Suppressor macrophage (primary cell): ENCODE measurements at regions not wholly inside any gene's neighbourhood (a gene's known extent, or its start where the extent isn't known, plus 50 kb on each side); places are given as distances from the start of the nearest gene placed in this dataset.
"Not testable (repeated sequence)": the region's sequence is repeated elsewhere in the genome, so short reads cannot be mapped to it uniquely, and the experiment has no call there.

Experiments used
- DNase-seq, 4 experiments: peaks; one replicate each; pipeline ENCODE4 v3.0.0-alpha.2; 2020 to 2022

DNA sequence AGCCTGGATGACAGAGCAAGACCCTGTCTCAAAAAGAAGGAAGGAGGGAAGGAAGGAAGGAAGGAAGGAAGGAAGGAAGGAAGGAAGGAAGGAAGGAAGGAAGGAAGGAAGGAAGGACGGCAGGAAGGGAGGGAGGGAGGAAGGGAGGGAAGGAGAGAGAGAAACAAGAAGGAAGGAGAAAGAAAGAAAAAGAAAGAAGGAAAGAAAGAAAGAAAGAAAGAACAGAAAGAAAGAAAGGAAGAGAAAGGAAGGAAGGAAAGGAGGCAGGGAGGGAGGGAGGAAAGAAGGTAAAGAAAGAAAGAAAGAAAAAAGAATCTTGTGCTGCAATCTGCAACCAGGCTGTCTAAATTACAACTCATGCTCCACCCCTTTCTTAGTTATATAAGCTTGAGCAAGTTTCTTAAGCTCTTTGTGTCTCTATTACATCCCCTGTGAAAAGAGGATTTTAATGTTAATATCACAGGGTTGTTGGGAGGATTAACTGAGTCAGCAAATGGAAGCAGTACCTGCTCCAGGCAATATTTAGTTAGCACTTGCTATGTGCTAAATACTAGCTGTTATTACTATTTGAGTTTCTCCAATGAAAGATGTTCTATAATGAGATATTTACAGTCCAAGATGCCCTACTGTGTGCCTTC lies 917.9 kb upstream of the AUTS2 start:
- no peak for DNase-seq

DNA sequence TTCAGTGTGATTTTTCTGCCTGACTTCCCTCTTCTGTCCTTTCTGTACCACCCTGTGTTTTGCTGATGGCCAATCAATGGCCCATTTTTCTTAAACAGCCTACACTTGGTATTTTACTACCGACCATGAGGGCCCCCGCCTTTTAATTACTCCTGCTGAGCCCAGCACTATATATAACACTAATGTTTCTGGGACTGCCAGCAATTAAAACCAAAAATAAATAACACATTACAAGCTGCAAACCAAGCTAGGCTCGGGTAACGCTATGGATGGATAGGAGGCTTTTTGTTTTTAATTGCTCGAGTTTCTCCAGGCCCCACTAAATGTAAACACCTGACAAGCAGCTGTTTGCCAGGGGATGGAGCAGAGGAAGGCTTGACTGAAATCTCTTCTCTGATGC lies 915.4 kb upstream of the AUTS2 start:
- no peak for DNase-seq

DNA sequence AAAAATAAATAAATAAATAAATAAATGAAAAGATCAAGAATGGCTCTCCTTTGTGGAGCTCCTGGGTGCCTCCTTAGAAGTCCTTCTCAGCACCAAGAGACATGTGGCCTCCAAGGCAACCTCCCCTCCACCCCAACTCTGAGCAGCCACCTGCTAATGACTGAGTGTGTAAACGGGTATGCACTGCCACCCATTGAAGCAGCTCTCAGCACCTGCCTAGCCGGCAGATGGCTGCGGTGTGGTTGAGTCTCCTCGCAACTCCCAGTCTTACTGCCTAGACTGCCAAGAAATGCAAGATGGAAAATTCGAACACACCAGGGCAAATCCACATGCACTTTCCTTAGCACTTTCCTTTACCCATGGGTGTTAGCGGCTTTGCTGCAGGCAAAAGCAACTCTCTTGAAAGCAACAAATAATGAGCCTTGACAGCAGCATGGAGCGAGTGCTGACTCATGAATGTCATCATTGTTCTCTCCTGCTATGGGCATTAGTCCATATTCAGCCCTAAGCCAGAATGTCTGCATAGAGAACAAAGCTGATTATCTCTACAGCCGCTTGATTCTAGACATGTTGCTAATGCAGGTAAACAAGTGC lies 913.9 kb upstream of the AUTS2 start:
- no peak for DNase-seq

DNA sequence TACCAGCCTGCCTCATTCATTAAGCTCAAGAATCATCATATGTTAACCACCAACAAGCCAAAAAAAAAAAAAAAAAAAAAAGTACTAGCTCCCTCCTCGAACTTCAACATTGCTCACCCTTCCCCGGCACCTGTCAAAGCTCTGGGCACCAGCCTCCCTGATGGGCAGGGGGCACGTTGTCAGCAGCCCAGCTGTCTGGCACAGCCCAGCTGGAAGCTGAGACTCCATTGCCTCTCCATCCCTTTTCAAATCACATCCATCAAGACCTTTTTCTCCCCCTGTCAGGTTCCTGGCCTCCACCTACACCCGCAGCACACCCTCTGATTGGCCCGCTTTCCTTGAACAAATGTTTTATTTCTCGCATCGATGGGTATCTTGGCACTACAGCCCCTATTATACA lies 913.3 kb upstream of the AUTS2 start:
- no peak for DNase-seq

DNA sequence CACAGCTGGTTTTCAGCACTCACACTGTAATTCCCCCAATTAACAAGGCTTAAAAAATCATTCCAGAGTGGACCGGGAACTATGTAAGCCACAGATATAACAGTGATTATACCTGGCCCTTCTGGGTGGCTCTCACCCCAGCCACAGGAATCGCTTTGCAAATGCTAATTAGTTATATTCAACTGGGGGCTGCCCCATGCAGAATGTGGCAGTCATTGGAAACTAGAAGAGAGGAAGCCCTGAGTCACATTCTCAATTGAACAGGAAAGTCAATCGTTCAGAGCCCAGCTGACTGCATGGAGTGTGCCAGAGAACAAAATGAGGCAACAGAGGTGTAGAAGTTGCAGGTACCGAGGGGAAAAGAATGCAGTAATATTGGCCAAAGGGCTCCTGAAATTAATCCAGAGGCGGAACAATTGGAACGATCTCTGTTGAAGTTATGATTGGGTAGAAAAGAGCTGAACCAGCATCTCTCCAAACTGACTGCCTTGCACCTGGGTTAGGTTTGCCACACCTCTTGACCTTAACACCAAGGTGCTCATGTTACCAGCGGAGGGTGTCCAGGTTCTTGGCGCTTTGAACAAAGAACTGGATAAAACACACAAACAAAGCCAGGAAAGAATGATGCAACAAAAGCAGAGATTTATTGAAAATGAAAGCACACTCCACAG lies 909.7 kb upstream of the AUTS2 start:
- no peak for DNase-seq

DNA sequence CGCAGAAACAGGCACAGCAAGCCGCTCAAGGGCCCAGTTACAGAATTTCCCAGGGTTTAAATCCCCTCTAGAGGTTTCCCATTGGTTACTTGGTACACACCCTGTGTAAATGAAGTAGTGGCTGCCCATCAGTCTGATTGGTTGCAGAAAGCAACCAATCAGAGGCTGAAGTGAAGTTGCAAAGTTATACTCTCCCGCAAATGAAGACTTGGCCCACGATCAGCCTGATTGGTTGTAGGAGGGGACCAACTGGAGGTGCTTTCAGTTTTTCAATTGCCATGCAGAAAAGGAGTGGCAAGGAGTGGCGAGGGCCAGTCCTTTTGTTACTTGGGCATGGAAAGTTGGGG lies 909.2 kb upstream of the AUTS2 start:
- no peak for DNase-seq

DNA sequence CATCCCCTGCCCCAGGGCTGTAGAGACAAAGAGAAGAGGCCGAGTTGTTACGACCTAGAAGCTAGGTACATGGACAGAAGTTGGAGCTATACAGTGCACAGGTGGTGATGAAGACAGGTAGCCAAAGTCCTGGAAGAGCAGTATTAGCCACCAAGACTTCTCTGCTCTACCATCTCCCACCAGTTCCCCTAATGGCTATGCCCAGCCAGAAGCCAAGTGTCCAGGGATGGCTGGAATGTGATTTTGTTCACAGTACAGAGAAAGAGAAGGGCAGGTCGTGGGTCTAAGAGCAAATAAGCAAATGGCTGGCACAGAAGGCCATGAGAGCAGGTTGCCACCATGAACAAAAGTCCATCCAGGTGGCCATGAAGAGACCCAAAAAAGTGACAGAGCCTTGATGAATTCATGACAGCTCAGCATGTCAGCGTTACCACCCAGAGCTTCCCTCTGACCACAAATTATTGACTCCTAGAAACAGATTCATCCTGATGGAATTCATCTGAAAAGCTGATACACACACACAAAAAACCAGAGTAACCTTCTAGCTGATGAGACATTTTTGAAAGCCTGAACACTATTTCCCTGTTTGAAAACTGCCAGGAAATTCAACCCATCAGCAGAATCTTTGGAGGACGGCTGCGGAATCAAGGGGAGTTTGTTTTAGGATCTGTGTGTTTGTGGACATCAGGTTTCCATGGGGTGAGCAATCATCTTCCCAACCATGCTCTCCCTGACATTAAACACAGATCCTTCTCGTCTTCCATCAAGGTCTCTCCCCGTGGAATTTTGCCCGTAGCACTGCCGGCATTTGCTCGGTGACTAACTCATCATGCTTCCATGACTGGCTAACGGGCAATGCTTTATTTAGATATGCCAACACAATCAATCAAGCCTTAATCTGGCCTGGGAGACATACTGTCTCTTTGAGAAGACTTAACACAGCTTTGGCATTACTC lies 906.7 kb upstream of the AUTS2 start:
- no peak for DNase-seq

DNA sequence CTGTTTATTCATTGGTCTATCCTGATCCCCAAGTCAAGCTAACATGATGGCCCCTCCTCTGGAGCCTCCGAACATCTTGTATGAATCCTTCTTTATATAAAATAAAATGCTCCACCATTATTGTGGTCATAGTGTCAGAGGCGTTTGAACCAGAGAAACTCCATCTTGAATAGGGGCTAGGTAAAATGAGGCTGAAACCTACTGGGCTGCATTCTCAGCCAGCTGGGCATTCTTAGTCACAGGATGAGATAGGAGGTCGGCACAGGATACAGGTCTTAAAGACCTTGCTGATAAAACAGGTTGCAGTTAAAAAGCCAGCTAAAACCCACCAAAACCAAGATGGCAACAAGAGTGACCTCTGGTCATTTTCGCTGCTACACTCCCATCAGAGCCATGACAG lies 905.8 kb upstream of the AUTS2 start:
- no peak for DNase-seq

DNA sequence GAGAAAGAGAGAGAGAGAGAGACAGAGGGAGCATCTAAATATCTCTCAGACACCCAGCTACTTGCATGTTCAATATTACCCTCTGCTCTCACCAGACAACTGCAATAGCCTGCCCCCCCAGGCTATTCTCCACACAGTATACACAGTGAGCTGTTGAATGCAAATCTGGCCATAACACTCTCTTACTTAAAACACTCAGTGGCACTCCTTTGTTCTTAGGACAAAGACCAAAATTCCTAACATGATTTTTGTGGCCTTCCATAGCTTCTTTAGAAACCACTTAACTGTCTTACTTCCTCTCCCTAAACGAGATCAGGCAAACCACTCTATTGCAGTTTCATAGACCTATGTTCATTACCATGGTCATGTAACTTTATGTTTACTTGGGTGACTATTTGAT lies 903.6 kb upstream of the AUTS2 start:
- DNase-seq: no peak

DNA sequence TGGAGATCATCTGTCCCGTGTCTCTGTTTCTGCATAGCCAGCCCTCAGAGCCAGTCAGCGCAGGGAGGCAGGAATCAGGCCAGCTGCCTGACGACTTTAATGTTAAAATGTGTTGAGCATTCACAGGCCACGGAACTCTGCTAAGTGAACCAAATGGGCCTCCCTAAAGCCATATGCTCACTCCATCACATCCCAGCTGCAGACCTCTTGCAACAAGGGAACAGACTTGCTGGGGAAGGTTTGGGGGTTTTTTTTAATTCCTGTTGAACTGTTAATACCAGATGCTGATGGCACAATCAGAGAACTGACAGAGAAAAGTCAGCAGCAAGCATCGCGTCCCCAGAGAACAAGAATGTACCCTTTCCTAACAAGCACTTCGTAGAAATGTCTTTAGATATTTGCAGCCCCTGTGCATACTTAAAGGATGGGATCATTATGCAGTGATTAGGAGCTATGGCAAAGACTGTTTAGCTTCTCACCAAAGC lies 900.4 kb upstream of the AUTS2 start:
- no peak for DNase-seq

DNA sequence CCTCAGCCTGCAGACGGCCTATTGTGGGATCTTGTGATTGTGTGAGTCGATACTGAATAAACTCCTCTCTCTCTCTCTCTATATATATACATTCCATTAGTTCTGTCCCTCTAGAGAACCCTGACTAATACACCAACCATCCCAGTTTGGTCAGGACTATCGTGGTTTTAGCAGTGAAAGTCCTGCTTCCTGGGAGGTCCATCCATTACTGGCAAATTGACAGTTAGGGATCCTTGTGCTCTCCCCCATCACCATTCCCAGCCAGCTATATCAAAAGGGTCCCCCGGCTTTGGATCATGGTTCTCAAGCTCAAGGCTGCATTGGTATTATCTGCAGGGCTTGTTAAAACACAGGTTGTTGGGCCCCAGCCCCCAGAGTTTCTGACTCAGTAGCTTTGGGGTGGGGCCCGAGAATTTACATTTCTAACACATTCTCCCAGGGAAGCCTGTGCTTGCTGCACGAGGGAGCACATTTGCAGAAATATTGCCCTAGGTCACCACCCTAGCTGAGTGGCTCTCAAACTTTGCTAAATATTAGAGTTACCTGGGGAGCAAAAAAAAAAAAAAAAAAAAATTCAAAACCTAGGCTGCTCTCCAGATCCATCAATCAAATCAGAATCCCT lies 899.1 kb upstream of the AUTS2 start:
- no peak for DNase-seq

DNA sequence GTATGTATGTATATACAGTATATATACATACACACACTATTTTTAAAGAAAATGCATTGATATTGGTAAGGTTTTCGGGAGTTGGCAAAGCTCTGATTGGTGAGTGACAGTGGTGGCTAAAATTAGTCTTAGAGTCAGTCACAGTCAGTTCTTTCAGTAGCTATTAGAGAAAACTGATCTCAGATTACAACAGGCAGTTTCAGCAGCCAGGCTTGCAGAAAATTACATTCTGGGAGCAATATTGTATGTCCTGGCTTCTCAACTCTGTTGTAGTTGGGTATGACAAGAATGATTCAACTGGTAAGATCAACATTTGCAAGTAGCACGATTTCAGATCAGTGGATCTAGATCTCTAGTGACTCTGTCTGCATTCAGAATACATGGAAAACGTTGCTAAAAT lies 897.9 kb upstream of the AUTS2 start:
- DNase-seq: no peak

DNA sequence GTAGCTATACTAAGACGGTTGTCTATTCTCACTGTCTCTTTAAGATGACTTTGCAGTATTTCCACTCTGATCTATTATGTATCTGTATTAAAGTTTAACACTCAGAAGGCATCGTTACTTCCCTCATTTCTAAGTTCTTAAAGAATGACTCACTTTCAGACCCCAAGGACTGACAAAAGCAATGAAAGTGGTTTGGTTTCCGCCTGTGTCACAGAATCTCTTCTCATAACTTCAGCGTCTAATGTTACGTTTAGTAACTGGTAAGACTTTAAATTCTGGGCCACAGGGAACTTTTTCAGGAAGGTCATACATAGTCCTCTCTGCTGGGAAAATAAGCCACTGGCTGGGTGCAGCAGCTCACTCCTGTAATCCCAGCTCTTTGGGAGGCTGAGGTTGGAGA lies 892.0 kb upstream of the AUTS2 start:
- DNase-seq: no peak

DNA sequence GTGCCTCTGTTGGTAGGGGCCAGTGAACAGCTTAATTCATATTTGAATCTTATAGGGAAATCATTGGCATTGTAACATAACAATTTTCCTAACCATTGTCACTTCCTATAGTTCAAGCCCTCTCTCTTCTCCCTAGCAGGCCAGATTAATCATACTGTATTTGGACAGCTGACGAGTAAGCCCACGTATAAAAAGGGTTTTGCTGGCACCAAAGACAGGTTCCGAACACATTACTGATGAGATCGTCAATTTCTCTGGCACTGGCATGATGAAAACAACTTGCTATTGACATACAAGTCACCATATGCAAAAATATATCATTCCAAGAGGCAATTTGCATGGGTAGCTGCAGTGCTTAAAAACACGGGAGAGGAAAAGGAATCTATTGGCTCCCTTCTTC lies 891.1 kb upstream of the AUTS2 start:
- DNase-seq: no peak

DNA sequence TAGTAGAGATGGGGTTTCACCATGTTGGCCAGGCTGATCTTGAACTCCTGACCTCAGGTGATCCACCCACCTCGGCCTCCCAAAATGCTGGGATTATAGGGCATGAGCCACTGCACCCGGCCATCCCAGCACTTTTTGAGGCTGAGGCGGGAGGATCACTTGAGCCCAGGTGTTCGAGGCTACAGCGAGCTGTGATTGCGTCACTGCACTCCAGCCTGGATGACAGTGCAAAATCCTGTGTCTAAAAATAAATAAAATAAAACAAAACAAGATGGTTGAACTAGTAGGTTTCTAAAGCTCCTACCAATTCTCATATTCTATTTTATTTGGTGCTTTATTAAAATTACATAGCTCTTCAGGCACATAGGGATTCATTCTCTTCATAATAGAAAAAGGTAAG lies 890.3 kb upstream of the AUTS2 start:
- DNase-seq: no peak

DNA sequence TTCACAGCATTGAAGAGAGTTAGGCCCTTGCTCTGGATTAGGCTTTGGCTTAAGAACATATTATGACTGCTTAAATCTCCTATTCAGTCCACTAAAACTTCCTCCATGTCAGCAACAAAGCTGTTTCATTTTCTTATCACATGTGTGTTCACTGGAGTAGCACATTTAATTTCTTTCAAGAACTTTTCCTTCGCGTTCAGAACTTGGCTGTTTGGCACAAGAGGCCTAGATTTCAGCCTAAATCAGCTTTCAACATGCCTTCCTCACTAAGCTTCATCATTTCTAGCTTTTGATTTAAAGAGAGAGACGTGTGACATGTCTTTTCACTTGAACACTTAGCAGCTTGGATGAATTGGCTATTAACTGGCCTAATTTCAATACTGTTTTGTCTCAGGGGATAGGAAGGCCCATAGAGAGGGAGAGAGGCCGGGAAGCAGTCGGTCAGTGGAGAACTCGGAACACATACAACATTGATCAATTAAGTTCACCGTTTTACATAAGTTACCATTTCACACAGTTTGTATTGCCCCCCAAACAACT lies 885.2 kb upstream of the AUTS2 start:
- DNase-seq: no peak

DNA sequence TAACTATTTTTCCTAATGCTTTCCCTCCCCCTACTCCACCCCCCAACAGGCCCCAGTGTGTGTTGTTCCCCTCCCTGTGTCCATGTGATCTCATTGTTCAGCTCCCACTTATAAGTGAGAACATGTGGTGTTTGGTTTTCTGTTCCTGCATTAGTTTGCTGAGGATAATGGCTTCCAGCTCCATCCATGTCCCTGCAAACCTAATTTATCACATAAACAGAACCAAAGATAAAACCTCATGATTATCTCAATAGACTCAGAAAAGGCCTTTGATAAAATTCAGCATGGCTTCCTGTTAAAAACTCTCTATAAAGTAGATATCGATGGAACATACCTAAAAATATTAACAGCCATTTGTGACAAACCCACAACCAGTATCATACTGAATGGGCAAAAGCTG lies 884.1 kb upstream of the AUTS2 start:
- DNase-seq: not testable (repeated sequence)

DNA sequence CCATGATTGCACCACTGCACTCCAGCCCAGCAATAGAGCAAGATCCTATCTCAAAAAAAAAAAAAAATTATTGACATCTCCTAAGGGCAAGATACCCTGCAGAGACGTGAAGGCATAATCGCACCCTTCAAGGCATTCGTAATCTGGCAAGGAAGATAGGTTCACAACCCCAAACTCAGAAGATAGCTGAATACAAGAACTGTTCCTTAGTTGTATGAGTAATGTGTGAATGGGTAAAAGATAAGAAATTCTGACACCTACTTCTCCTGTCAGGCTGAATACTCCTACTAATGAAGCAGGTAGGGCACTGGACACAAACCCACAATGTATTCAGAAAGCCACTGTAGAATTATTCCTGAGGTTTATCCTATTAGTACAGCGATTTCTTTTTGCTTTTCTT lies 882.4 kb upstream of the AUTS2 start:
- no peak for DNase-seq

DNA sequence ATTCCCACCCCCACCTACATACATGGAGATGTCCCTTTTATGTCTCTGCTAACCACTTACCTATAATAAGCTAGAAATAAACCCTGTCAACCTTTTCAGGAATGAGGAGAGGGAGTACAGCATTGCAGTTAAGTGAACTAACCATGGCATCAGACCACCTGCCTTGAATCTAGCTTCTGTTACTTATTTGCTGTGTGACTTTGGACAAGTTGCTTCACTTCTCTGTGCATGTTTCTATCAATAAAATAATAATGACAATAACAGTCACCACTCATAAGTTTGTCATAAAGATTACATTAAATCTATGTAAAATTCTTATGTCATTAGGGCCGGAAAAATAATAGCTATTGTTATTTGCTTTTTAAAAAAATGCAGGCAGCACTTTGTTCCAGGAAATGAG lies 881.1 kb upstream of the AUTS2 start:
- no peak for DNase-seq

DNA sequence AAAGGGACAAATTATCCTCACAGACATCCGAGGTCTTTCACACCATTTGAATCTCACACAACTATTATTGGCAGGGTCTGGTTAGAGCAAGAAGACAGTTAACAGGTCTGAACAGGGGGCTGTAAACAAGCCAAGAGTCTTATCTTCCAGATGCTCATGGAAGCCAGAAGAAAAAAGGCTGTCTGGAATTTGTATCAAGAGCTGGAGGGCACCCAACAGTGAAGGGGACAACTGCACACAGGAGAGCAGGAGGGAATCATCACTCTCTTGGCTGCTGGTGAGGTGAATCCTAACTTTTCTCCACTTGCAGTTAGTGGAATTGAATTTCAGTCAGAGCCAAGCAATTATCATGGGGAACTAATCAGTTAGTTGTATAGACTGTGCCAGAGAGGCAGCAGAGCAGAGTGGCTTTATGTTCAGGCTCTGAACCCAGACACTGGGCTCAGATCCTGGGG lies 880.2 kb upstream of the AUTS2 start:
- no peak for DNase-seq

DNA sequence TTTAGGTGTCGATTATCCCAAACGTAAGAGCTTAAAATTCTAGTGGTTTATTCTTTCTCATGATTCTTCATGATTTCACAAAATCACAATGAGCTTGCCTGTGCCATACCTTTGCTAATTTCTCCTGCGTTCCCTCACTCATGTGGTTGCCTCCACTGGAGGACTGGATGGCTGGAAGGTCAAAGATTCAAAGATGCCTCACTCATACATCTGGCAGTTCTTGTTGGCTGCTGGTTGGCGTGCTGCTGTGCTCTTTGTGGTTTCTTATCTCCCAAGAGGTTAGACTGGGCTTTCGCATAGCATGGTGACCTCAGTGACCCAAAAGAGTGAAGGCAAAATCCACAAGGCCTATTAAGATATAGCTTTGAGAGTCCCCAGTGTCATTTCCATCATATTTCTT lies 877.6 kb upstream of the AUTS2 start:
- DNase-seq: no peak

DNA sequence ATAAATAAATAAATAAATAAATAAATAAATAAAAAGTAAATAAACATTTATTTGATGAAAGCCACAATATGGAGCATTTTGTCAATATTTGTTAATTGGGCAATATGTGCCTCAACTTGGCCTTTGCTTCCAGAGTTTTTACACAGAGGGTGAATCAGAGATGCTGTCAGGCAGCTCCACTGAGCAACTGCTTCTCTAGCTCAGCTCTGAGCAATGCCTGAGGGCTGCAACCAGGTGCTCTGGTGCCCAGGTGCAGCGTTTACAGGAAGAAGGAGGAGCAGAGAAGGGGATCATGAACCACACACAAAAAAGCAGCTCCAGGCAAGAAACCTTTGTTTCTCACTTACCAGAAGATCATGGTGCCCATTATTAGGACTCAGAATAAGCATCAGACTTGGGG lies 876.2 kb upstream of the AUTS2 start:
- DNase-seq: no peak
